Peyer's patch (tissue), 4 donors: ENCODE measurements at regions not wholly inside any gene's neighbourhood (a gene's known extent, or its start where the extent isn't known, plus 50 kb on each side); places are given as distances from the start of the nearest gene placed in this dataset.

ENCODE experiments used
- POLR2A ChIP-seq, 2 donors: fragments of 450-650 bp; IDR thresholded peaks; one replicate each; pipeline ENCODE4 v1.5.1; 2017; ENCODE audit warnings: antibody characterized with exemption in 2 of 2, mild to moderate bottlenecking in 2 of 2, moderate library complexity in 2 of 2
- TF ChIP-seq, protein P1 (sequence below), 6 experiments: fragments of 450-650 bp in 4 of 6; fragments of 200-600 bp in 2 of 6; sonication (generic) in 1 of 6; IDR thresholded peaks; one replicate each; pipeline ENCODE4 v1.5.1; 2017 to 2019; ENCODE audit warnings: antibody characterized with exemption in 6 of 6, mild to moderate bottlenecking in 3 of 6, moderate library complexity in 1 of 6

DNA sequence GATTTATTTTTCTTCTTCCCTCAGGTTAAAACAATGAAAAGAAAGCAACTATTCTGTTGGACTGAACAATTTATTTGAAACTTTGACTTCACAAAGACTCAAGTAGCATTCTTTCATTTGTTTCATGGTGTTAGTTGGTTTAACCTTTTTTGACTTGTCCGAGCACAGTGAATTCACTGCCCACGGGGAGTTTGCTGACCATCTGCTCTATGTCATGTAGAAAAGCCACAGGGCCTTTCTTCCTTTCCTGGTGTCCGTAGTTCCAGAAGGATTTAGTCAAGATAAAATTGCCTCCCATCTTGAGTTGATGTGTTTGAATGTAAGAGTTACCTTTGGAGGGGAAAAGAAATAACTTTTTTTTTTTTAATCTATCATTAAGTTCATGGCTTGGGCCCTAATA, 55.1 kb upstream of the ZNF608 start:
- TF ChIP-seq, protein P1, sequence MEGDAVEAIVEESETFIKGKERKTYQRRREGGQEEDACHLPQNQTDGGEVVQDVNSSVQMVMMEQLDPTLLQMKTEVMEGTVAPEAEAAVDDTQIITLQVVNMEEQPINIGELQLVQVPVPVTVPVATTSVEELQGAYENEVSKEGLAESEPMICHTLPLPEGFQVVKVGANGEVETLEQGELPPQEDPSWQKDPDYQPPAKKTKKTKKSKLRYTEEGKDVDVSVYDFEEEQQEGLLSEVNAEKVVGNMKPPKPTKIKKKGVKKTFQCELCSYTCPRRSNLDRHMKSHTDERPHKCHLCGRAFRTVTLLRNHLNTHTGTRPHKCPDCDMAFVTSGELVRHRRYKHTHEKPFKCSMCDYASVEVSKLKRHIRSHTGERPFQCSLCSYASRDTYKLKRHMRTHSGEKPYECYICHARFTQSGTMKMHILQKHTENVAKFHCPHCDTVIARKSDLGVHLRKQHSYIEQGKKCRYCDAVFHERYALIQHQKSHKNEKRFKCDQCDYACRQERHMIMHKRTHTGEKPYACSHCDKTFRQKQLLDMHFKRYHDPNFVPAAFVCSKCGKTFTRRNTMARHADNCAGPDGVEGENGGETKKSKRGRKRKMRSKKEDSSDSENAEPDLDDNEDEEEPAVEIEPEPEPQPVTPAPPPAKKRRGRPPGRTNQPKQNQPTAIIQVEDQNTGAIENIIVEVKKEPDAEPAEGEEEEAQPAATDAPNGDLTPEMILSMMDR (IDR thresholded peaks at IDR 0.05), result no peak
- TF ChIP-seq POLR2A (IDR thresholded peaks at IDR 0.05), result no peak
